ENCODE measurements at regions not wholly inside any gene's neighbourhood (a gene's known extent, or its start where the extent isn't known, plus 50 kb on each side); places are given as distances from the start of the nearest gene placed in this dataset.

DNA sequence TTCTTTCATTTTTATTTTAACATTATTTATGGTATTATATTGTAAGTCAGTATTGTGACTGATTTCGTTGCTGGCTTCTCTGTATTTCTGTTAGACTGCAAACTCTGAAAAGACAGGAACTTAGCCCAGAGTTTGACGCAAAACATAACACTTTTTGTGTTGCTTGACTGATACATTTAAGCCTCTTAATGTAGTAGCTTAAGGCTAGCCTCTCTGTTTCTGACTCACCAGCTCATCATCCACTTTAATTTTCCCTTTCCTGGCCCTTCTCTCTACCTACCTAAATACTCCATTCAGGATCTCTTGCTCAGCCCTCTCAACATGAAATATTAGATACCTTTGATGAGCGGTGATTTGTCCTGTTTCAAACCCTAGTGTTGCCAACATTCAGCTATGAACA is 420.6 kb downstream of the LRFN5 start:
- TF ChIP-seq, protein P1, sequence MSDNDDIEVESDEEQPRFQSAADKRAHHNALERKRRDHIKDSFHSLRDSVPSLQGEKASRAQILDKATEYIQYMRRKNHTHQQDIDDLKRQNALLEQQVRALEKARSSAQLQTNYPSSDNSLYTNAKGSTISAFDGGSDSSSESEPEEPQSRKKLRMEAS (IDR thresholded peaks at IDR 0.05; ENCODE audit: low read depth): no peak
- TF ChIP-seq CTCF (IDR thresholded peaks at IDR 0.05) (no peak), YY1 (IDR thresholded peaks at IDR 0.05; ENCODE audit: low read depth) (no peak)

Measured in SK-N-SH (cell line).